UCSD-AML1 (cell line): ENCODE measurements at regions not wholly inside any gene's neighbourhood (a gene's known extent, or its start where the extent isn't known, plus 50 kb on each side); places are given as distances from the start of the nearest gene placed in this dataset.

Experiments
- DNase-seq: peaks from one replicate; lab custom pipeline; 2025; ENCODE audit not compliant: unreplicated experiment; lab: John Stamatoyannopoulos, UW

DNA sequence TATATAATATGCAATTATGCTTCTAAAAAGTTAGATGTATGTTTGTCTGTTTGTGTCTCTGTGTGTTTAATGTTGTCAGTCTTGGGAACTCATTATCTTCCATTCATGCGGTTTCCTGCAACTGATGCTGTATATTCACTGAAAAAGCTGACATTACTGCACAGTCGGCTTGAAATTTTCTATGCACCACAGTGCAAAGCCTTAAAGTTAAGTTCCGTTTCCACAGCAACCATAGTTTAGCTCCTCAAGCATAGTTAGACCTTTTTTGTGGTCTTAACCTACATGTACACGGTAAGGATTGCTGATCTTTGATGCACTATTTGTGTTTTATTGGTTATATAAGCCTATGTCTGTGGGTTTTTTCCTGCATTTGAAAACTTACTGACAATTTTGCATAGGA lies 309.4 kb downstream of the KCNC2 start:
- DNase-seq, result no peak

DNA sequence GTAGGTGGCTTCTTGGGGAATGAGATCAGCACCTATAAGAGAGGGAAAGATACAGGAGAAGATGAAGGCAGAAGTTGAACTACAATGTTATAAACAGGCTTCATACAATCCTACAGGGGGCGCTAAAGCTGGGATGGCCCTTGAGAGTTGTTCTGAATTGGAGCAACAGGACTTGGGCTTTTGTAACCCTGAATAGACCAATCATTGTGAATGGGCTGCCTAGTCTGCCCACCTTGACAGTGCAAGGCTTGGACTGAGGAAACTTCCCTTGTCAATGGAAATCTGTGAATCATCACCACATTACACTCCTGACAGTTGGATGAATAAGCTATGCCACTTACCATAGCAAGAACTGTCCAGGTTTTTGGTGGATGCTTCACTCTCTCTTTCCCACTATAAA lies 306.1 kb downstream of the KCNC2 start:
- DNase-seq, result no peak

DNA sequence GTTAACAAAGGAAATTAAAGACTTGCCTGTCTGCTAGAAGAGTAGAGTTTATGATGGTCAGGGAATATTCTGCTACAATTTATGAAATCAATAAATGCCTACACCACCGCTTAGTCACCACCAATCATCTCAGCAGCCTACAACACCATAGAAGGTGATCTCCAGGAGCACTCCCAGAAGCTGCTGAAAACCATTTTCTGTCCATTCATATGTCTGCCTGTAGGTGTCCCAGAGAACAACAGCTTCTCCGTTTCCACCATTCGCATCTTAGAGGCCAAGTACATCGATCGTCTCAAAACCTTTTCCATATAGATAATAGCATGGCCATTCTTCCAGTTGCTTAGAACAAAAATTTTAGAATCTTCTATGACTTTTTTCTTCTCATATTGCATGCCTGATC lies 303.4 kb downstream of the KCNC2 start:
- DNase-seq, result no peak

DNA sequence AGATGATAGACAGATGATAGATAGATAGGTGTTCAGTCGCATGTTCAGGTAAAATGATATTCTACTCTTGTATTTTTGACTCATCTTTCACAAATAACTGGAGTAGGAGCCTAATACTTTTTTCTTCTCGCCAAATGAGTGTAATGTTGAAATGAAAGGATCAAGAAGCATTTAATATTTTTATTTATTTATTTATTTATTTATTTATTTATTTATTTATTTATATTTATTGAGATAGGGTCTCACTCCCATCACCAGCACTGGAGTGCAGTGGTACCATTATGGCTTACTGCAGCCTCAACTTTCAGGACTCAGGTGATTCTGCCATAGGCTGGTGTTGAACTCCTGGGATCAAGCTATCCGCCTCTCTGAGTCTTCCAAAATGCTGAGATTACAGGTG lies 298.8 kb downstream of the KCNC2 start:
- no peak for DNase-seq

DNA sequence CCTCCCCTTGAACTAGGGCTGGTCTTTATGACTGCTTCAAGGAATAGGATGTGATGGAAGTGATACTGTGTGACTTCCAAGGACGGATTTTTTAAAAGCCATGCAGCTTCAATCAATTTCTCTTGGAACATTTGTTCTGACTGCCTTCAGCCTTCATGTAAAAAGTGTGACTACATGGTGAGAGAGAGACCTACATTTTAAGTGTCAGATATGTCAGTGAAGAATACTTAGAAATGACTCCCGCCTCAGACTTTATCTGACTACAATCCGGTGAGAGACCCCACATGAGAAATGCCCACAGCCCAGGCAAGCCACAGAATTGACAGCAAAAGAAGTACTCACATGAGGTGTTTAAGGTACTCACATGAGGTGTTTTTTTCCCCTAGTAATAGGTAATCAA lies 295.3 kb downstream of the KCNC2 start:
- DNase-seq, result no peak

DNA sequence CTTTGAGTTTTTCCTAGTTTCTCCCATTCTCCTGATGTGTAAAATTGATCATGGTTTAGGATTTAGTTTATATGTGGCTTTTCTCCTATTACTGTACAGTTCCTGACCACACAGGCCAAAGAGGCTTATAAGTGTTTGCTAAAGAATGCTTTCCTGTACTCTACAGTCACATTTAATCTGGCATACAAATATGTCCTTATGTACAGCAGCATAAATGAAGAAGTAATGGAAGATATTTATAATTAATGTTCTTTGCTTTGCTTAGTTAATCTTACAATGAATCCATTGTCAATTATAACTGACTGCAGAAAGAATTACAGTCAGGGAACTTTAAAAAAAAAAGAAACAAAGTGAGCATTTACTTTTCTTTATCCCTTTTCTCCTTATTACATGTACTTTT lies 293.9 kb downstream of the KCNC2 start:
- DNase-seq, result no peak

DNA sequence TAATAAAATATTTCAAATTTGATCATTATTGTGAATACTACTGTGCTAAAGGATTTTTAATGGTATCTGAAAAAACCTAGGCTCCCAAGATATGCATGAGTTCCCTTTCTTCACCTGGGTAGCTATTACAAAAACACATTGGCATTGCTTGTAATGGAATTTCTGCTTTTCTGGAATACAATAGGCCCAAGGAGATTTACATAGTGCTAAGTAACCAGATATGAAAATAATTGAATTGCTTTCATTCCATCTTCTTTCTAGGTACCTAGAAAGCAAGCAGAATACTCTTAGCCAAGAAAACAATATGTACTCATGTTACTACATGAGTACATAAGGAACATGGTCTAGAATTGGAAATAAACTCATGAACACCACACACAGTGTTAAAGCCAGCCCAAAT lies 291.9 kb downstream of the KCNC2 start:
- DNase-seq, result no peak

DNA sequence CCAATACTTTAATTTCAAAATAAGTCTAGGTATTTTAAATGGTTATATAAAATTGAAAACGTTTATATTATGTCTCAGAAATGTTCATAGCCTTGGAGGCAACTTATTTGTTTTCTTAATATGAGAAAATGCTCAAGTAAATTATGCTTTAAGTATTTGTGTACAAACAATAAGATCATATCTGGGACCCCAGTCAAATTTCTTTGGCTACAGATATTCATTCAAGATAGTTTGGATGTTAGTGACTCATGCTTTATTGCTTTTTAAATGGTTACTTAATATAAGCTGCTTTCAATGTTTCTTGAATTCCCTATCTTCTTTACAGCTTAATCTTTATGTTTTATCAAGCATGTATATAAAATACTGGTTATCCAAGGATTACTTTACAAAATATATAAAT lies 291.3 kb downstream of the KCNC2 start:
- DNase-seq, result no peak

DNA sequence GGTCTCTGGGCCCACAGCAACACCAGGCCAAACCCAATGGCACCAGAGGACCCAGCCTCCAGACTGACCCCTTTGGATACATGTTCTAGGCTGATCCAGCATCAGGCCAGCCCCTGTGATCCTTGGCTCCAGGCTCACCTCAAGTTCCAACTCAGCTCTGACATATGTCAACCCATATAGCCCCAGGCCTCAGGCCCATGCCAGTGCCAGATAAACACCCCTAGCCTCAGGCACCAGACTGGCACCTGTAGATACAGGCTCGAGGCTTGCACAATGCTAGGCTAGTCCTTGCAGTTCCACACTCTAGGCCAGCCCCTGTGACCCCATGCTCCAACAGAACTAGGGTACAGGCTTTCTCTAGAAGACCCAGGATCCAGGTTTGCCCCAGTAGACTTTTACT lies 287.5 kb downstream of the KCNC2 start:
- no peak for DNase-seq

DNA sequence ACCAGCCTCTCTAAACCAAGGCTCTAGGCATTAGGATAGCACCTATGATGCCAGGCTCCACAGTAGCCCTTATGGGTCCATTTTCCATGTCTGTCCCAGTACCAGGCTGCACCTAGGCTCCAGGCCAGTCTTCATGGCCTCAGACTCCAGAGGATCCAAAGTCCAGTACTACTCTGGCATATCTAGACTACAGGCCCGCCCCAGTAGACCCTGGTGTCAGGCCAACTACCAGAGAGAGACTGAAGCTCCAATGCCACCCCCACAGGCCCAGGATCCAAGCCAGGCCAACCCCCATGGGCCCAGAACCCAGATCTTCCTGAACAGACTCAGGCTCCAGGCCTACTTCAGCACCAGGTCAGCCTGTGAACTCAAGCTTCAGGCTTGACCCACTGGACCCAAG lies 287.0 kb downstream of the KCNC2 start:
- DNase-seq, result no peak

DNA sequence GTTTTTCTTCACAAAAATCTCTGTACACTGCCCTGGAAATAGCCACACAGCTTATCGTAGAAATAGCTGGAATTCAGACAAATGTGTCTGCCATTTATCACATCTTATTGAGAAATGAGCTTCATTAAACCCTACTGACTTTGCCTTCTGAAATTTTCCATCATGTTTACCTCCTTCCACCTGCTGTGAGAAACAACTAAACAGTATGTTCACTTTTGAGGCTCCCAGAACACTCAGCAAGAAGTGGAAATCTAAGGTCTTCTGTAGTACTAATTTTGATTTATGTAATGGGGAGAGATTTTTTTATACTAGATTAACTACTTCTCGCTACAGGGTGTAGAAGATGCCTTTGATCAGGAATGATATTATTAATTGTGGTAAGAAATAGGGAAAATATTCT lies 268.0 kb downstream of the KCNC2 start:
- DNase-seq, result no peak

DNA sequence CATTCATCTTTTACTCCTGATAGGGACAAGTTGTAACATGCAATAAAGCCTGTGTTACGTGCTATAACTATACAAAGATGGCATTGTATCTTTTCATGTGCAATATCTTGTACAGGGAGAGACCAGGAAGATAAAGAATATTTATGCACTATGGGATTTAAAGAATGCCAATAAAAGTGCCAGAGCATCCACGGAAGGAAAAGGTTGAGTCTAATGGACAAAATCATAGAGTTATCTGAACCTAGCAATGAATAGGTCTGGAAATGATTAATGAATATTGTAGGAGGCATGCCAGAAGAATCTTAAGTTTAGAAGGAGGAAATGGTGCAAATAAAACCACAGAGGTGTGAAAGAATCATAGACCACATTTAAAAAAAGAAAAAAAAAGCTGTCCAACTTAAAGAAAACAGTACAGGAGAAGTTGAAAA lies 263.9 kb downstream of the KCNC2 start:
- no peak for DNase-seq

DNA sequence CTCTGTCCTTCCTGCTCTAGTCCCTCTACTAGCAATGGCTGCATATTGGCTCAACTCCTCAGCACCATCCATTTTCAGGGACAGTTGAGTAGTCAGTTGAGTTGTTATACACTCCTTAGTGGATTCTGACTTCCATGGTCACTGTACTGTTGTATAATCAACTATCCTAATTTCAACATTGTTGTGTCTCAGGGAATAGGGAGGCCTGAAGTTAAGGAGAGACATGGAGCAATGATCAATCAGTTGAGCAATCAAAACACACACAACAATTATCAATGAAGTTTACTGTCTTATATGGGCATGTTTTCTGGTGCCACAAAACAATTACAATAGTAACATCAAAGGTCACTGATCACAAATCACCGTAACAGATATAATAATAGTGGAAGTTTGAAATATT lies 255.9 kb downstream of the KCNC2 start:
- no peak for DNase-seq

DNA sequence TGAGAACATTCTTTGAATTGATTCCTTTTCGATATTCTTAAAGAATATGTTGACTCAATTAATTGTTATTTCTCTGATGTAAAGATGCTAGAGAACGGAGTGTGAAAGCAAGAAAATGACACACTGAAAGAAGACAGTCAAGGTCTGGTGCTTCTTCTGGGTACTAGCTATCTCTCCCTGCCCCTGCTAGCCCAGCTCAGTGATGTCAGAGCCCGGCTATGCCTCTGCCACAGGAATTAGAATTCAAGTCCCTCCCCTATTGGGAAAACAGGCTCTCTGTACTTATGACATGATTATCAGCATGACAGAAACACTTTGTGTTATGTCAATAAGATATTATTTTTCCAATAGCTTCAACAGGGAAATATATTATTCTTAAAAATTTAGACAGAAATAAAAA lies 252.4 kb downstream of the KCNC2 start:
- DNase-seq, result no peak

DNA sequence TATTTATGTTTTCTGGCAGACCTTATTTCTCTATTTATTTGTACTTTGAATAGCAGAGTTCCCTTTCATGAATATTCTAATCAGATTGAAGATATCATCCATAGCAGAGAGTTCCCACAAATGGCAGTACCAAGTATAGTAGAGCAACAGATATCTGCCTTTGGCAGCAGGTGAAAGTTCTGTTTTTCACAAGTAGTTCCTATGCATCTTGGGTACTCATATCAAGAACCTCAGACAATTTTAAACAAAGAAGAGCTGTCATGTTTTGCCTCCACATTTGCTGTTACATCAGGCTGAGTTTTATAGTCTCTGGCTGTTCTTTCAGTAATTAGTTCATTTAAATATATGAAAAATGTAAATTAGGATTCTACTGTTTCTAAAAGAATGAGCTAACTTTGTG lies 252.0 kb downstream of the KCNC2 start:
- no peak for DNase-seq

DNA sequence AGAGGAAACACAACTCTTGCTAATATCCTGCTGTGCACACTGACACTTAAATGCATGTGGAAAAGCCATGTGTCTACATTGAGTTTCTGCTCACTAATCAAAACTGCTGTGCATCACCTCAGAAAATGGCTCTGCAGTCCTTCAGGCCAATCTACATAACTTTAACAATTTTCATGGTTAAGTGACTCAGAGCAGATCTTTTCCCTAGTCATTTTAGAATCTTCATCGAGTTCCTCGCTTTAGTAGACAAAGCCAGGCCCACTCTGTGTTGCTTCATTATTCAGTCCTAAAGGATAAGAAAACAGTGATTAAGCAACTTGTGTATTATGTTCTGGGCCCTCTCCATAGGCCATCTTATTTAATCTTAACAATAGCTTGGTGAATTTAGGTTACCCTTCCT lies 250.0 kb downstream of the KCNC2 start:
- no peak for DNase-seq

DNA sequence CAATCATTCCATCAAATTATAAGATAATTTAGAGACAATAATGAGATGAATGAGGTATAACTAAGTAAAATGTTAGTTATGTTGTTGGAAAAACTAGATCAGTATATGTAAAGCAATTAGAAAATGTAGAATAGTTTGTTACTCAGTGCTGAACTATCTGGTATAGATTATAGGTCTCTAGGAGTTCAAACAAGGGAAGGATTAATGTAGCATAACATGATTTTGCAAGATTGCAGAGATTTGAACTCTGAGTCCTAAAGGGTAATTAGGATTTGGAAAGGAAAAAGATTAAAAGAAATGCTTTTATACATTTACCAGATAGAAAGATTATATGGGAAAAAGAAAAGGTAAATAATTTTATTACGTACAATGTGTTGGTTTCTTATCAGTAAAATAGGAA lies 246.3 kb downstream of the KCNC2 start:
- DNase-seq, result no peak

DNA sequence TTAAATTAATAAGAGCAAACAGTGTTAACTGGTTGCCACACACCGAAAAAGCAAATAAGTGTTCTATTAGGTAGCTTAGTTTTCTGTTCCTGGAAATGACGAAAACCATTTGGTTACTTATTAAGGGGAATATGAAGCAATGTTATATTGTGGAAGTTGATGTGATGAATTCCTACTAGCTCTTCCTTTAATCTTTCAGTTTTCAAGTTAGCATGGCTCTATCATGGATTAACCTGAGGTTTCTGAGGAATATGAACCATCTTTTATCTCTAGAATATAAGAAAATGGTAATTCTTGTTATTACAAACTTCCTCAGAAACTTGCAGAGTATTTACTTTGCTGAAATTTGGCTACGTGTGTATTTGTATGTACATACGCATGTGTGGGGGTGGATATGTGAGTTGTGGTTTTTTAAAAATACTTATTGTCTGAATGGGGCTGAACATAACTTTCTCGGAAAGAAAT lies 245.7 kb downstream of the KCNC2 start:
- no peak for DNase-seq

DNA sequence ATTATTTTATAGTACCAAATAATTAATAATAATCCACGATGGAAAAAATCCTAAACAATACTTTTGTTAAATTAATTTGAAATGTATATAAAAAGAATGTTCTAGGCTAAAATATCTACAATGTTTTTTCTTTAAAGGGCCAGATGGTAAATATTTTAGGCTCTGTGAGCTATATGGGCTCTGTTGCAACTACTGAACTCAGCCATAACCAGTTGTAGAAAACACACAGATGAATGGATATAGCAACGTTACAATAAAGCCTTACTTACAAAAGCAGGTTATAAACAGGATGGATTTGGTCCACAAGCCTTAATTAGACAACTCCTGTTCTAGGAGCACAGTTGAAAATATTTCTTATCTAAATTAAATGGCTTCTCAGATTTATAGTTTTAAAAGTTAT lies 245.2 kb downstream of the KCNC2 start:
- no peak for DNase-seq

DNA sequence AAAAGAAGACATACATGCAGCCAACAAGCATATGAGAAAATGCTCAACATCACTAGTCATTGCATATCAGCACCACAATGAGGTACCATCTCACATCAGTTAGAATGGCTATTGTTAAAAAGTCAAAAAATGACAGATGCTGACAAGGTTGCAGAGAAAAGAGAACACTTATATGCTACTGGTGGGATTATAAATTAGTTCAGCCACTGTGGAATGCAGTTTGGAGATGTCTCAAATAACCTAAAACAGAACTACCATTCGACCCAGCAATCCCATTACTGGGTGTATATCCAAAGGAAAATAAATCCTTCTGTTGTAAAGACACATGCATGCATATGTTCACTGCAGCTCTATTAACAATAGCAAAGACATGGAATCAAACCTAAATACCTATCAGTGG lies 238.4 kb downstream of the KCNC2 start:
- DNase-seq, result no peak

DNA sequence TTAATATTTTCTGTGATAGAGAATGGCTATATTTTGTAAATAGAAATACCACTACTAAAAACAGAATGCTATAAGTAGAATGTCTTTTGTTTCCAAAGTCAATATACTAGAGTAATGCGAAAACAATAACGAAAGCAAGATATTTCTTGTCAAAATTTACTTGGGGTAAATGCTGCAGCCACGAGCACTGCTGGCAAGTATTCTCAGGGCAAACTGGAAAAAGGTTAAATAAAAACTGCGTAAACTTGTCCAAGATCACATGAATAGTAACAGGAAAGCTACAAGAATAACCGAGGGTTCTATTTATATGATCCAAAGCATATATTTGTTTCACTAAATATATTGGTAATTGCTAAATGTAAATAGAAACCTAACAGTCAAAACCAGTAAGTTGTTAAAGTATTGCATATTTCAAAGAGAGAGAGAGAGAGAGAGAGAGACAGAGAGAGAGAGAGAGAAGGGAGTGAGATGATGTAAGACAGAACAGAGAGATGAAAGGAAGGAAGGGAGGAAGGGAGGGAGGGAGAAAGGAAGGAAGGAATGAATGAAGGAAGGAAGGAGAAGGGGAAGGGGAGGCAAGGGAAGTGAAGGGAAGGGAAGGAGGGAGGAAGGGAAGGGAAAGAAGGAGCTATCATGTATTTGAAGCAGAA lies 231.7 kb downstream of the KCNC2 start:
- DNase-seq, result no peak

DNA sequence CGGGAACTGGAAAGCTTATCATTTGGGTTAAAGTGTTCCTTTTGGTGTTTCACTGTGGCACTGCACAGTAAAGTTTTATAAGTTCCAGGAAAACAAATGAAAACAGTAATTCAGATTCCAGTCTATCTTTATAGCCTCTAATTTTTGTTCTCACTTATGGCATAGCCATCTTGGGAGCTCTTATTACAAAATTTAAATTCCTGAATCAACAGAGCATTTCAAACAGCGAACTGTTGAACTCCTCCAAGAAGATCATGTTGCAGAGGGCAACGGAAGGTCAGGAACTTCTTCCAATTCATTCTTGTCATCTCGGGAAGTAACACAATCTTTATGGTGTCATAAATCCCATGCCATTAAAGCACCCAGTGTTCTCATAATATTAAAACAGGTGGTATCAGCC lies 229.1 kb downstream of the KCNC2 start:
- DNase-seq, result no peak

DNA sequence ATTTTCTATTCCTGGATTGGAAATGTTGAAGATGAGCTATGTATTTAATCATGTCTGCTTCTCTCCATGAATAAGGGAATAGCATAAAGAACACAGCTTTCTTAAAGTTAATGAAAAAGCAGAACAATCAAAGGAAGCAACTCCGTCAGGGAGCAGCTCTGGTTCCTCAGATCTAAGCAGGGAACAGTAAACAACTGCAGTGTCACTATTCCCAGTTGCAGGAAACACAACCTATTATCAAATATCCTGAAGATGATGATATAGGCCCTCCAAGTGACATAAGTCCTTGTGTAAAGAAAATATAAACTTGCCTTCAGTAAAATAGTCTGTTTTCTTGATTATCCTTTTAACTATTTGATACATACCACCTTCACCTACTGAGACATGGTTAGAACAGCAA lies 228.1 kb downstream of the KCNC2 start:
- DNase-seq, result no peak

DNA sequence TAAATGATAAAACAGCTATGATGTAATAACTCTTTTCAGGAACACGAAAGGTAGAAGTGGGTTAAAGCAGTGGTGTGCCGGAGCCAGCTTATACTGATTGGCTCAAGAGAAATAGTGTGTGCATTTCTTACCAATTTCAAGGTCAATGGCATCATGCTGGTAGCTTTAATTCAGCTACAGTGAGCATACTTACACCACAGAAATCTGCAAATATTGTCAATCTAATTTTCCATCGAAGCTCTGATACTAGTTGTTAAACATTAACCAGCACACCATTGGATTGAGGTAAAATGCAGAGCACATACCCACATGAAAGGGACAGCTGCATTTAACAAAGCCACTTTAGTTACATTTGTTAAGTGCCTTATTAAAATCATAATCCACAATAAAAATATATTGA lies 225.7 kb downstream of the KCNC2 start:
- no peak for DNase-seq
